DOHH2 (cell line): ENCODE measurements at regions not wholly inside any gene's neighbourhood (a gene's known extent, or its start where the extent isn't known, plus 50 kb on each side); places are given as distances from the start of the nearest gene placed in this dataset.

Source experiments
- H3F3A ChIP-seq: fragments of 200-600 bp; sonication (generic), shearing (Covaris generic); 2 replicates; pipeline ENCODE4 v1.6.0; 2016; ENCODE audit warnings: antibody characterized with exemption, mild to moderate bottlenecking; ENCODE audit not compliant: control insufficient read depth, insufficient read depth
- H3K27ac ChIP-seq: fragments of 200-600 bp; sonication (generic); 2 replicates; pipeline ENCODE4 v1.5.1; 2014; ENCODE audit warnings: low read depth, mild to moderate bottlenecking, low read length, moderate library complexity
- H3K27me3 ChIP-seq: fragments of 200-600 bp; sonication (generic); 2 replicates; pipeline ENCODE4 v1.6.1; 2014; ENCODE audit warnings: mild to moderate bottlenecking, low read length, mixed read lengths; ENCODE audit not compliant: control insufficient read depth
- H3K36me3 ChIP-seq: fragments of 200-600 bp; sonication (generic); 2 replicates; pipeline ENCODE4 v1.6.1; 2014; ENCODE audit warnings: mild to moderate bottlenecking, low read length, moderate library complexity, mixed read lengths; ENCODE audit not compliant: control insufficient read depth
- H3K4me1 ChIP-seq: fragments of 200-600 bp; sonication (generic); 2 replicates; pipeline ENCODE4 v1.6.1; 2014; ENCODE audit warnings: mild to moderate bottlenecking, low read length, mixed read lengths; ENCODE audit not compliant: control insufficient read depth
- H3K4me2 ChIP-seq: fragments of 200-600 bp; sonication (generic); 2 replicates; pipeline ENCODE4 v1.6.0; 2014; ENCODE audit warnings: mild to moderate bottlenecking, low read length, moderate library complexity
- H3K4me3 ChIP-seq: fragments of 200-600 bp; sonication (generic); 2 replicates; pipeline ENCODE4 v1.5.1; 2014; ENCODE audit warnings: mild to moderate bottlenecking, low read length, mixed read lengths
- H3K79me2 ChIP-seq: fragments of 200-600 bp; sonication (generic); 2 replicates; pipeline ENCODE4 v1.6.1; 2014; ENCODE audit warnings: mild to moderate bottlenecking, low read length, mixed read lengths; ENCODE audit not compliant: control insufficient read depth
- H3K9me2 ChIP-seq: fragments of 200-600 bp; sonication (generic); replicated peaks from 2 replicates; pipeline ENCODE4 v1.6.1; 2014; ENCODE audit warnings: mild to moderate bottlenecking, low read length, mixed read lengths; ENCODE audit not compliant: control insufficient read depth
- H3K9me3 ChIP-seq: fragments of 200-600 bp; sonication (generic); 2 replicates; pipeline ENCODE4 v1.6.1; 2014; ENCODE audit warnings: antibody characterized with exemption, low read length, mixed read lengths; ENCODE audit not compliant: control insufficient read depth, insufficient read depth
- H4K20me1 ChIP-seq: fragments of 200-600 bp; sonication (generic); 2 replicates; pipeline ENCODE4 v1.6.0; 2014; ENCODE audit warnings: low read depth, mild to moderate bottlenecking, antibody characterized with exemption, low read length, moderate library complexity; ENCODE audit not compliant: control insufficient read depth, insufficient read depth
- CTCF ChIP-seq: fragments of 200-600 bp; sonication (generic); IDR thresholded peaks from one replicate; pipeline ENCODE4 v1.5.1; 2014; ENCODE audit warnings: antibody characterized with exemption, mild to moderate bottlenecking, low read depth, low read length; ENCODE audit not compliant: poor library complexity, severe bottlenecking
- EZH2phosphoT487 ChIP-seq: fragments of 200-600 bp; sonication (generic); IDR thresholded peaks from 2 replicates; pipeline ENCODE4 v1.6.1; 2017; ENCODE audit warnings: borderline replicate concordance, mild to moderate bottlenecking, antibody characterized with exemption, low read length, moderate library complexity, mixed read lengths

GRCh38 chr10:78357141-78358063 is 323.7 kb downstream of the RPS24 start:
- Histone ChIP-seq H3K27ac (no peak overlapping the region), H3K9me3 (no peaks in the 10 kb centered on the region), H3K36me3 (no peaks in the 10 kb centered on the region), H4K20me1 (no peaks in the 10 kb centered on the region), H3K4me1 (no peaks in the 10 kb centered on the region), H3K4me3 (no peak overlapping the region), H3K79me2 (no peaks in the 10 kb centered on the region), H3K27me3 (no peaks in the 10 kb centered on the region), H3K9me2 (no peaks in the 10 kb centered on the region), H3F3A (no peaks in the 10 kb centered on the region), H3K4me2 (no peak overlapping the region)
- no peak for TF ChIP-seq EZH2phosphoT487
- TF ChIP-seq CTCF, result no peak

- no peaks in the 10 kb centered on the region for H4K20me1 ChIP-seq
- H3K79me2 ChIP-seq, result no peaks in the 10 kb centered on the region
- no peaks in the 10 kb centered on the region for H3K27me3 ChIP-seq
- no peaks in the 10 kb centered on the region for H3K36me3 ChIP-seq
- H3K4me1 ChIP-seq, result no peaks in the 10 kb centered on the region
- no peak overlapping the region for H3K4me2 ChIP-seq
- H3K9me3 ChIP-seq, result no peaks in the 10 kb centered on the region
- no peaks in the 10 kb centered on the region for H3F3A ChIP-seq
- no peak overlapping the region for H3K4me3 ChIP-seq
- TF ChIP-seq EZH2phosphoT487, result no peak
- no peak for TF ChIP-seq CTCF
- H3K9me2 ChIP-seq, result no peaks in the 10 kb centered on the region
- no peak overlapping the region for H3K27ac ChIP-seq
Measured at GRCh38 chr10:78358351-78358750, 324.7 kb downstream of the RPS24 start.

DNA sequence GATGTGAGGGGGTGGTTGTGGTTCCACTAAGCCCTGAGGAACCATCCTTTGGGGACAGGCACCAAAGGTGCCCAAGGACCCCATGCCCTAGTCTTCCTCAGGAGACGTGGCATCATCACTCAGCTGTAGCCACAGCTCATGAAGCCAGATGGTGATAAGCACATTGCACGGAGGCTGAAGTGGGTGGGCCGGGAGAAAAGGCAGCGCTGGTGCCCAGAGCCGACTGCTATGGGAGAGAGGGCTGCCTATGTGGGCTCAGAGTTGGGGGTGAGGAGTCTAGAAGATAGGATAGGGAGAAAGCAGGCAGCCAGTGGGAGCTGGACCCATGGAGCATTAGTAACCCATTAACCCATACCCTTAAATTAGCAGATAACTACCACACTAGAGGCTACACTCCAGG is 325.3 kb downstream of the RPS24 start:
- Histone ChIP-seq H3K4me2 (no peak overlapping the region), H4K20me1 (no peaks in the 10 kb centered on the region), H3K27me3 (no peaks in the 10 kb centered on the region), H3K9me3 (no peaks in the 10 kb centered on the region), H3K36me3 (no peaks in the 10 kb centered on the region), H3K9me2 (no peaks in the 10 kb centered on the region), H3F3A (no peaks in the 10 kb centered on the region), H3K4me1 (no peaks in the 10 kb centered on the region), H3K79me2 (no peaks in the 10 kb centered on the region), H3K4me3 (no peak overlapping the region), H3K27ac (no peak overlapping the region)
- TF ChIP-seq EZH2phosphoT487 (no peak), CTCF (no peak)
